CD1c-positive myeloid dendritic cell (primary cell): ENCODE measurements at regions not wholly inside any gene's neighbourhood (a gene's known extent, or its start where the extent isn't known, plus 50 kb on each side); places are given as distances from the start of the nearest gene placed in this dataset.
"Not testable (repeated sequence)": the region's sequence is repeated elsewhere in the genome, so short reads cannot be mapped to it uniquely, and the experiment has no call there.

Source experiments
- DNase-seq: peaks from one replicate; pipeline ENCODE4 v3.0.0-alpha.2; 2016; ENCODE audit errors: extremely low spot score

DNA sequence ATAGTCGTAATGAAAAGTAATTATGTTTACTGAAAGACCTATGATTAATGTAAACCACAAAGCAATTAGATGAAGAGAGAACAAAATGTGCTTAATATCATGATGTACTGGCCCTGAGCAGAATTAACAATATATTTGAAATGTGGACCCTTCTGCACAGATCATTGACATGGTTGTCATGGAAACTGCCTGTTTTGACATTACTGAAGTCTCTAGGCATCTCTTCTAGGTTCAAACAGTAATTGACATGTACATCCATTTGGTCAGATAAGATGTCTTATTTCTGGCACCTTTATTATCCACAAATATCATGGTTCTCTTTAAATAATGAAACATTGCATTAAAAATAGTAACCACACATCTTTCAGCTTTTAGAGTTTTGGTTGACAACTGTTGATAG is 251.7 kb upstream of the GNPDA2 start:
- no peak for DNase-seq

- DNase-seq = no peak
Measured at GRCh38 chr4:44965435-44966095, 239.2 kb upstream of the GNPDA2 start.

DNA sequence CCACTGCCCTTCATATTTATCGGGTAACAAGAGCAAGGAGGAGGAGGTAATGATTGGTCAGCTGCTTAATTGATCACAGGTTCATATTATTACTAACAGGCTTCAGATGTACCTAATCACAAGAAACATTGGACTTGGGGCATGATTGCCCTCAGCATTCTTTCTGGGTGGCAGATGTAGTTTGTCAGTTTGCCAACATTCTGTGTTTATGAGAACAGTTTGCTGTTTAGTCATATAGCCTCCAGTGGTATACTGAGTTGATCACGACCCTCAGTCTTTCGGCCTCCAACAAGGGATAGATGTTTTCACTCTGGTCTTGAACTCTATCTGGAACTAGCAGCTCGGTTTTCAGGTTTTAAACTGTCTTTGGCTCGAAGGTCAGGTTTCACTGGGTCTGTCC is 237.7 kb upstream of the GNPDA2 start:
- DNase-seq = not testable (repeated sequence)

DNA sequence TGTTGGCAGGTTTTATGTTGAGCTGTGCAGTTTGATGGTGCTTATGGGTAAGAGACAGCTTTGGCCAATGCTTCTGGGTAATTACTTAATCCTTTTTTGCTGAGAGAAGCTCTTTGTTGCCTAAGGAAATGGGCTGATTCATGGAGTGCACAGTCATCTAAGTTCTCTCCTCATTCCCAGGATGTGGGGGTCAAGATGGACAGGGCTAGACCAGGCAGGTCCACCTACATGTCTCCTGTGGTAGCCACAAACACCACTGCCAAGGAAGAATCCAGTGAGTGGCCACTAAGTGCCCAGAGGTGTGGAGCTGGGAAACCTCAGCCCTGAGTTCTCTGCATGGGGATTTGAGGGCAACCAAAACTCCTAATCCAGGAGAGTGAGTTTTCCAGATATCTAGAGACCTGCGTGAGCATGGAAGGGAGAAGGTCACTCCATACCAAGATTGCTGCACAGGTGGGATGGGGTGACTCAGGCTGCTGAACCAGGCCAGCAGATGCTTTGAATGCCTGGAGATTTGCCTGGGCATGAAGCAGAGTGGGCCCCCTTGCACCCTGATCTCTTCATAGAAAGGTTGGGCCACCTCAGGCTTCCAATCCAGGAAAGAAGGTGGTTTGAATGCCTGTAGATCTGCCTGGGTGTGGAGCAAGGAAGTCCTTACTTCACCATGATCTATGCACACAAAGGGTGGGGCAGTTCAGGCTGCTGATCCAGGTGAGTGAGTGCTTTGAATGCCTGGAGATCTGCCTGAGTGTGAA is 234.8 kb upstream of the GNPDA2 start:
- DNase-seq = no peak

DNA sequence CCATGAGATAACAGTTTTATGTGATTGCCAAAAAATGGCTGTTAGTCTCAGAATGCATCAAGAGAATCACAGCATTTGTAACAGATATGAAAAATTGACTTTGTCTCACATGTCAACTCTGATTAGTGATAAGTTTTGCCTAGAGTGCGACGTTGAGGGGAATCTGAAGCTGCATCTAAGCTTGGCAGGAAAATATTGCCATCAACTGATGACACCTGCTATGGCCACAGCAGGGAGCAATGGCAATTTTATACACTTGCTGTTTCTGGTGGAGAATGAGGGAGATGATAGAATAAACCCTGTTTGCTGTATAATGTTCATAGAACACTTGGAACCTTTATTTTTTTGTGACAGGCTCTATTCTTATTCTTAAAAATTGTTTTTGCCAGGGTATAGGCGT is 205.4 kb upstream of the GNPDA2 start:
- no peak for DNase-seq

DNA sequence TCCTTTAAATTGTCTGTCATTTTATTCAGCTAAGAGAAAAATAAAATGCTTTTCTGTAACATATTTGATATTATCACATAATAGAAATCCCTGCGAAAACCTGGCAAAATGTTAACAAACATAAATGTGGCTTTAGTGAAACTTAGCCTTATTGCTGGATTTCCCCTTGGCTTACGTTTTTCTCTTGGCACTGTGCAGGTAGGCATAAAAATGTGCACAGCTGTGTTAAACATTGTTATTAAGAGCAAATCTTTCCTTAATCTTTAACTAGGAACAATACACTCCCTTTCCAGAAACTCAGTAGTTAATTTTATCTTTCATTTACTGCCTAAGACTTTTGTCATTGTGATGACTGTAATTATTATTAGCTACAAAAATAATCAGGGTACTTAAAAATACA is 202.4 kb upstream of the GNPDA2 start:
- DNase-seq = no peak

DNA sequence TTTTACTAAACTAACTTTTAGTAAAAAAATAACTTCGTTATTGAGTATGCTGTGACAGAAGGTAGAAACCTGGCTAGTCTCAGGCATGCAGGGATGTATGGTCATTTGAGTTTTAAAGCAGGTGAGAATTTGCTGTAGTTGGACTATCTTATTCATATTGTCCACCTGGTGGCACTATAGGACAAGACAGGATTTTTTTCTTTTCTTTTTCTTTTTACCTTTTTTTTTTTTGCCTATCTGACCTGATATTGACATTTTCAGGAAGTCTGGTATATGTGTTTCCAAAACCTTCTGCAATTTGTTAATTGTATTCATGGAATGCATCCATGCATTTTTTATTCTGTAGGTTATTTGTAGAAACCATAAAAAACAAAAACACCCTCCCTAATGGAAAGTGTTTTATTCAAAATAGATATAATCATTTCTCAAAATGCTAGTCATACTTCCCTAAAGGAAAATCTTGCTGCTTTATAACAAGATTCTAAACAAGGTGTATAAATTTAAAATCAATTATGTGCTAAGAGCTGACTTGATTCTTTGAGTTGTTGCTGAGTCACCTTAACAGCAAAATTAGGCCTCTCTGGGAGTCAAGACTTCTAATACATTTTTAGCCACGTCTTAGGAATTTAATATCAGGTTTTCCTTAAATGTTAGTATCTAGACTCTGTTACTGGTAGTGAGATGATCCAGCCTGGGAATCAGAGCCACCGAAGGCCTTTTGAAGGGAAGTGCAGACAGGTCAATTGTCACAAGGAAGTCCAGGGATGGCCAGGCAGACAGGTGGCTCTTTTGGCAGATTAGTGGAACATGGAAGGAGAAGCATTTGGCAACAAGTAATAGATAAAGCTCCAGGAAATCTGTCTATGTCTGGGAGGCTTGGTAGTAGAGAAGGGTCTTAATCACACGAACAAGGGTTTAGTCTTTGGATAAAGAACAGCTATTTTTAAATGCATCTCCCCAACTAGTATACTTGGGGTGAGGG is 201.3 kb upstream of the GNPDA2 start:
- DNase-seq = no peak

DNA sequence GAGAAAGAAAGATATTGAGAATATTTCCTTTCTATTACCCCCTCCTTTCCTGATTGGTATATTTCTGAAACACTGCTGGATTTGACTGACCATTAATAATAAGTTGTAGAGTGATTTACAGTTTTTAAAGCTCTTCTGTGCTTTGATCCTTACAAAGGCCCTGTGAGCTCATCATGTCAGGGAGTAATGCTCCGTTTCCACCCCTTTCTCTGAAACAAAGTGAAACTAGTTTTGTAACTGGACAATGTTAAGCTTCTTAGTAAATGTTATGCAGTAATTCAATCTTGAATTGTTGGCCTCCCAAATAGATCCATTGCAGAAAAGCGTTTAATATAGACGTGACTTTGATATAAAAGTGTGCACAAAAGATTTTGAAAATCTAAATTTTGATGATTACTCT is 190.1 kb upstream of the GNPDA2 start:
- no peak for DNase-seq

DNA sequence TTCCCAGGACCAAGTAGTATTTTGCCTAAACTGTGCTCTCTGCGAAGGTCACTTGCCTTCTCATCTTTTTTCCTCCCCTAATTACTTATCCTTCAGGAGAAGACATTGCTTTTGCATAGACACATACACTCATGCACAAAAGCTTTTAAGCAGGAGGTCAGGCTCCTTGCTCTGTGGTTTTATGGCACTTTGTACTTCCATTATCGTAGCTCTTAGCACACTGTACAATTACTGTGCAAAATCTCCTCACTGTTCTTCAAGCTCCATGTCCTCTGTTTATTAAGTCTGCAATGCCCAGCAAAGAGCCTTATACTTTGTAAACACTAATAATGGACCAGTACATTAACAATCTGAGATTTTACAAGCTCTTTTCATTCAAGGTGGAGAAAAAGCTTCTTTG is 188.4 kb upstream of the GNPDA2 start:
- DNase-seq = no peak

DNA sequence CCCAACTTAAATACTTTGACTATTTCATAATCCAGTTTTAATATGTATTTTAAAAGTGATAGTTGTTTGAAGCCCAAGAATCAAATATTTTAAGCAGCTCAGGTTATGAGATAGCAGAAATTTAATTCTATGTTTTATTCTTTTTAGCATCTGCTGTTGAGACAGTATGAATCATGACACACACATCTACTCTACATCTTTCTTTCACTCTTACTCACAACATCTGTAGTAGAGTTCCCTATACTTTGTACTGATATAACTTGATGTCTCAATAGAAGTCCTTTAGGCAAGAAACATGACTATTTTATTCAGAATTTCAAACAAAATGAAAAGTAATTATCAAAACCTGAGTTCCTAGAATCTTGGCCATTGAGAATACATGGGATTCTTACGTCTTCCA is 187.9 kb upstream of the GNPDA2 start:
- no peak for DNase-seq

DNA sequence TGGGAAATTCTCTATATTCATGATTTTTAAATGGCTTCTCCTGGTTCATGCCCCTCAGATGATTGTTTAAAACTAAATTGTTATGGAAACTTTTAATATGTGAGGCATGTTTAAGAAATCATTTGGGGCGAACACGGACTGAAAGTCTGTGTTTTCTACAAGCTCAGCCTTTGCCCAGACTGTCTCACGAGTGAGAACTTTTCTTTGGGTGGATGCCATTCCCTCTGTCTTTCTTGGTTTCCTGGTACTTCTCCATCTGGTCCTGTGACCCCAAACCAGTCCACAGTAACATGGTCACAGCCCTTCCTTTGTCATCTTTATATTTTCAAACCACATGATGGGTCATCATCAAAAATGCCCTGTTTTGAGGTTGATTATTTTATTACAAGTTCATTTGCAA is 186.6 kb upstream of the GNPDA2 start:
- no peak for DNase-seq

GRCh38 chr4:44908565-44908964 is 182.2 kb upstream of the GNPDA2 start:
- no peak for DNase-seq

- DNase-seq = no peak
Measured at GRCh38 chr4:44872246-44872645, 145.9 kb upstream of the GNPDA2 start.

DNA sequence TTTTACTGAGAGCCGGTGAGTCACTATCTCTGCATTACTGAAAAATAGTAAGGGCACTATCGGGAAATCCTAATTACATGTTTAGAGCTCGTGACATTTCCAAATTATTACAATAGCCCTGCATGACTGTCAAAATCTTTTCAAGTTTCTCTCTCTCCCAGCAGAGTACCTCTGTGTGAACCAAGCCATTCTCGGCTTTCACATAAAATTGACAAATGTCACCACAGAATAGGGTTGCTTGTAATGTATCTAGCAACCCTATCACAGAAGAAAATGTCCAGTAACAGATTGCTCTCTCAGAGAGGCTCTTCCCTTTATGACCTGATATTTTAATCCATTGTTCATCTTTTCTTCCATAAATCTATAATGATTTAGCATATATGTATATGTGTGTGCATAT is 144.8 kb upstream of the GNPDA2 start:
- no peak for DNase-seq

DNA sequence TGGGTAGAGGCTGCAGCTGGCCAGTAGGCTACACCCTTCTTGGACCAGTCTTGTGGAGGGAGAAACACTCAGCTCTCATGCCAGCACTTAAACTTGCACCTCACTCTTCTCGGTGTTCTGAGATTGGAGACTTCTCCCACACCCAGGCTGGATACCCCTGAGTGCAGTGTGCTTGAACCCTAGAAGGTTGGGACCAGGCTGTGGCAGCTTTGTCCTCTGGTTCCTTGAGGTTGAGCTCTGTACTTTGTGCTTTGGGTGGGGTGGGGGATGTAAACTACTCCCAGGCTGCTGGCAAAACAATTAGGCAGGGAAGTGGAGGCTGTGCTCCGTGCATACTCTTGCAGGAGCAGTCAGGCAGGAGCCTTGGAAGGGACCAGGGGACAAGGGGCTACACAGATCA is 143.6 kb upstream of the GNPDA2 start:
- DNase-seq = no peak

DNA sequence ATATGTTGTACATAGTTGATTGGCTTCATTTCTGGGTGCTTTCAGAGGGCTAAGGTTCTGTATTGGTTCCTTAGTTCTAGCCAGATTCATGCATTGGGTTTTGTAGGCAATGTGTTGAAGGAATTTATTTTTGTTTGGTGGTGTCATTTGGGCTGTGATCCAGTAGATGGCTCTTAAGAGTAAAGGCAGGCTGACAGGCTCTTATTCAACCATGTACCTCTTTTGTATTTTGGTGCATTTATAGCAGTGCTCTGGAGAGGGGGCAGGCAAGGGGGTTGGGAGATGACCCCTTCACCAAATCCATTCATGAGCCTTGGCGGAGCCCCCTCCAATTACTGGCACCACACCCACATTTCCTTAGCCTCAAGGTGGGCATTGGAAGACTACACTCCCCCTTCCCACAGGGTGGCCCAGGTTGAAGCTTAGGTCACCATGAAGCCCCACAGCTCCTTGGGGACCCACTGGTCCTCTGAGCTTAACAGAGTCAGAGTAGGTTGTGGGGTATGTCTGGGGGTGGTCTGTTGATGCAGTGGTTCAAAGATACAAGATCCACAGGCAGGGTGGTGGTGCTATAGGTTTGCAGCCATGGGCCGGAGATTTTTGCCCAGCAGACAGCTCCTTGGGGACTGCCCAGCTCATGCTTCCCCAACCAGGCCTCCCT is 143.0 kb upstream of the GNPDA2 start:
- no peak for DNase-seq

- peak; percentile 32 for DNase-seq
Measured at GRCh38 chr4:44861756-44862155, 135.4 kb upstream of the GNPDA2 start.

- DNase-seq = no peak
Measured at GRCh38 chr4:44859477-44859876, 133.1 kb upstream of the GNPDA2 start.

- DNase-seq = no peak
Measured at GRCh38 chr4:44848466-44848865, 122.1 kb upstream of the GNPDA2 start.

DNA sequence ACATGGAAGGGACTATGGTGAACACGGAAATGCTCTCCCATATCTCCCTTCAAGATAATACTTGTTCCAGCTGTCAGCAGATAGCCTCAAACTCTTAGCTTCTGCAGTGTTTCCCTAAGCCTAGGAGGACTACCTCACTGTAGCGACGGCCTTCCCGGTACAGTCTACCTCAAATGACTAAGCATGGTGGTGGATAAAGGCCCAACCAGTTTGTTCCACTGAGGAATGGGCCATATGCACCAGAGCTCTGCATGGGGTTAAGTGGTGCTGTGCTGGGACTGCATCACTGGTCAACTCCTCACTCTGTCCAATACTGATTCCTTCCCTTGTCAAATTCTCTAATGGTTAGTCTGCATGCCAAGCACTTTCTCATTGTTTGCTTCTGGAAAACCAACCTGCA is 119.6 kb upstream of the GNPDA2 start:
- no peak for DNase-seq

DNA sequence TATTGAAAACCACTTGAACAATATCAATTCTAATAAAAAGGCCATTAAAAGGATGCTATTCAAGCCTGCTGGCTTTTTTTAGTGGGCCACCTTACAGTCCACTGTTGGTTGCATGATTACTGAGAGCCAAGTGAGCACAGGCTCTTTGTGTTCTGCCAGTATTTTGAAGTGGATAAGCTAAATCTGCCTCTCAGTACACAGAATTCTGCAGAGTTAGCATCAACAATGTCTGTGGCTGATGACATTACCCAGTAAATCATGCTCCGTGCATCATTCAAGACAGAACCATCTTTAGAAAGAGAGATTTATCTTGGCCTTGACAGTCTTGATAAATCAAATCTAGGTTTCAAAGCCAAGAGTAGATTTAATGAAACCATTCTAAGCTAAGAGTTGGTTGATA is 119.0 kb upstream of the GNPDA2 start:
- no peak for DNase-seq

GRCh38 chr4:44842531-44842930 is 116.2 kb upstream of the GNPDA2 start:
- DNase-seq = no peak
